22Rv1 (cell line): ENCODE measurements at regions not wholly inside any gene's neighbourhood (a gene's known extent, or its start where the extent isn't known, plus 50 kb on each side); places are given as distances from the start of the nearest gene placed in this dataset.
"Not testable (repeated sequence)": the region's sequence is repeated elsewhere in the genome, so short reads cannot be mapped to it uniquely, and the experiment has no call there.

ENCODE experiments used
- H3K27ac ChIP-seq: fragments of 450-650 bp; 2 replicates; pipeline ENCODE4 v1.5.1; 2017
- CTCF ChIP-seq: fragments of 450-650 bp; IDR thresholded peaks from 2 replicates; pipeline ENCODE4 v1.5.1; 2017; ENCODE audit warnings: mild to moderate bottlenecking
- ZFX ChIP-seq: fragments of 450-650 bp; IDR thresholded peaks from 2 replicates; pipeline ENCODE4 v1.6.1; 2017; ENCODE audit warnings: antibody characterized with exemption, borderline replicate concordance

- no peak overlapping the region for H3K27ac ChIP-seq
- no peak for TF ChIP-seq ZFX
- TF ChIP-seq CTCF = no peak
These were observed 259.9 kb upstream of the JADE1 start for GRCh38 chr4:128549636-128550035.

- H3K27ac ChIP-seq = no peak overlapping the region
- TF ChIP-seq CTCF = no peak
- TF ChIP-seq ZFX = no peak
These were observed 260.8 kb upstream of the PGRMC2 start for GRCh38 chr4:128548381-128548780.

GRCh38 chr4:128544272-128544671 lies 256.7 kb upstream of the PGRMC2 start:
- no peak for TF ChIP-seq ZFX
- no peak overlapping the region for H3K27ac ChIP-seq

GRCh38 chr4:128543696-128544095 lies 256.1 kb upstream of the PGRMC2 start:
- TF ChIP-seq ZFX = no peak
- no peak for TF ChIP-seq CTCF
- no peak overlapping the region for H3K27ac ChIP-seq

GRCh38 chr4:128542047-128542446 lies 254.4 kb upstream of the PGRMC2 start:
- TF ChIP-seq CTCF (no peak), ZFX (no peak)
- no peak overlapping the region for H3K27ac ChIP-seq

GRCh38 chr4:128540122-128540521 lies 252.5 kb upstream of the PGRMC2 start:
- TF ChIP-seq ZFX = no peak
- no peak for TF ChIP-seq CTCF
- H3K27ac ChIP-seq = no peak overlapping the region

- no peak for TF ChIP-seq ZFX
- H3K27ac ChIP-seq = no peak overlapping the region
These were observed 250.7 kb upstream of the PGRMC2 start for GRCh38 chr4:128538111-128538882.

GRCh38 chr4:128536746-128537145 lies 249.1 kb upstream of the PGRMC2 start:
- TF ChIP-seq CTCF (no peak), ZFX (no peak)
- no peak overlapping the region for H3K27ac ChIP-seq

- not testable (repeated sequence) for H3K27ac ChIP-seq
These were observed 247.9 kb upstream of the PGRMC2 start for GRCh38 chr4:128535510-128535909.
